HUES48 (cell line): ENCODE measurements at regions not wholly inside any gene's neighbourhood (a gene's known extent, or its start where the extent isn't known, plus 50 kb on each side); places are given as distances from the start of the nearest gene placed in this dataset.
"Not testable (repeated sequence)": the region's sequence is repeated elsewhere in the genome, so short reads cannot be mapped to it uniquely, and the experiment has no call there.

ENCODE experiments used
- H3K27ac ChIP-seq: one replicate; pipeline ENCODE4 v1.7.0; 2013; ENCODE audit warnings: low read depth, low read length, inconsistent platforms
- H3K27me3 ChIP-seq: 2 replicates; pipeline ENCODE4 v1.6.1; 2013; ENCODE audit warnings: mild to moderate bottlenecking, low read length; ENCODE audit not compliant: control insufficient read depth, insufficient read depth
- H3K36me3 ChIP-seq: 2 replicates; pipeline ENCODE4 v1.6.1; 2013; ENCODE audit warnings: low read length; ENCODE audit not compliant: control insufficient read depth, insufficient read depth
- H3K4me1 ChIP-seq: 2 replicates; pipeline ENCODE4 v1.6.1; 2013; ENCODE audit warnings: mild to moderate bottlenecking, low read length; ENCODE audit not compliant: control insufficient read depth, insufficient read depth
- H3K4me3 ChIP-seq: 2 replicates; pipeline ENCODE4 v1.5.1; 2013; ENCODE audit warnings: mild to moderate bottlenecking, low read depth, low read length
- H3K9ac ChIP-seq: 2 replicates; pipeline ENCODE4 v1.6.1; 2013; ENCODE audit warnings: mild to moderate bottlenecking, low read depth, low read length, moderate library complexity
- H3K9me3 ChIP-seq: 2 replicates; pipeline ENCODE4 v1.6.1; 2013; ENCODE audit warnings: low read length; ENCODE audit not compliant: control insufficient read depth, insufficient read depth

GRCh38 chr20:56766528-56766927 lies 137.4 kb downstream of the TFAP2C start:
- Histone ChIP-seq H3K4me3 (no peak overlapping the region), H3K27ac (no peak overlapping the region), H3K27me3 (no peaks in the 10 kb centered on the region), H3K9me3 (no peaks in the 10 kb centered on the region), H3K4me1 (no peaks in the 10 kb centered on the region), H3K9ac (no peak overlapping the region), H3K36me3 (no peaks in the 10 kb centered on the region)

GRCh38 chr20:56769921-56770600 lies 141.0 kb downstream of the TFAP2C start:
- Histone ChIP-seq H3K9ac (no peak overlapping the region), H3K27me3 (no peaks in the 10 kb centered on the region), H3K27ac (no peak overlapping the region), H3K4me1 (no peaks in the 10 kb centered on the region), H3K4me3 (no peak overlapping the region), H3K36me3 (no peaks in the 10 kb centered on the region), H3K9me3 (no peaks in the 10 kb centered on the region)

- Histone ChIP-seq H3K4me1 (peaks cover 3% of the 10 kb centered on the region), H3K4me3 (no peak overlapping the region), H3K9me3 (no peaks in the 10 kb centered on the region), H3K36me3 (no peaks in the 10 kb centered on the region), H3K27me3 (no peaks in the 10 kb centered on the region), H3K27ac (no peak overlapping the region), H3K9ac (no peak overlapping the region)
These were observed 144.6 kb downstream of the TFAP2C start for GRCh38 chr20:56773749-56774148.

GRCh38 chr20:56774873-56775272 lies 145.8 kb downstream of the TFAP2C start:
- no peak overlapping the region for H3K4me3 ChIP-seq
- no peak overlapping the region for H3K27ac ChIP-seq
- no peaks in the 10 kb centered on the region for H3K36me3 ChIP-seq
- no peaks in the 10 kb centered on the region for H3K27me3 ChIP-seq
- peaks cover 10% of the 10 kb centered on the region for H3K4me1 ChIP-seq
- no peak overlapping the region for H3K9ac ChIP-seq
- H3K9me3 ChIP-seq: no peaks in the 10 kb centered on the region

GRCh38 chr20:56776345-56776744 lies 147.2 kb downstream of the TFAP2C start:
- no peaks in the 10 kb centered on the region for H3K27me3 ChIP-seq
- H3K9ac ChIP-seq: no peak overlapping the region
- no peak overlapping the region for H3K27ac ChIP-seq

GRCh38 chr20:56778765-56779195 lies 149.7 kb downstream of the TFAP2C start:
- Histone ChIP-seq H3K27me3 (no peaks in the 10 kb centered on the region), H3K4me3 (no peak overlapping the region), H3K4me1 (peaks cover 10% of the 10 kb centered on the region), H3K9ac (no peak overlapping the region), H3K36me3 (no peaks in the 10 kb centered on the region), H3K9me3 (no peaks in the 10 kb centered on the region), H3K27ac (peak overlapping the region; percentile 19)

More at GRCh38 chr20:56776345-56776744, 147.2 kb downstream of the TFAP2C start:
- no peaks in the 10 kb centered on the region for H3K36me3 ChIP-seq
- no peak overlapping the region for H3K4me3 ChIP-seq
- no peaks in the 10 kb centered on the region for H3K9me3 ChIP-seq
- H3K4me1 ChIP-seq: peaks cover 10% of the 10 kb centered on the region

GRCh38 chr20:56779452-56780143 lies 150.5 kb downstream of the TFAP2C start:
- no peak overlapping the region for H3K9ac ChIP-seq
- no peaks in the 10 kb centered on the region for H3K27me3 ChIP-seq
- no peak overlapping the region for H3K27ac ChIP-seq
- H3K9me3 ChIP-seq: no peaks in the 10 kb centered on the region
- H3K4me1 ChIP-seq: peaks cover 10% of the 10 kb centered on the region
- no peak overlapping the region for H3K4me3 ChIP-seq
- H3K36me3 ChIP-seq: no peaks in the 10 kb centered on the region

- no peak overlapping the region for H3K9ac ChIP-seq
- H3K36me3 ChIP-seq: no peaks in the 10 kb centered on the region
- H3K27me3 ChIP-seq: no peaks in the 10 kb centered on the region
- H3K27ac ChIP-seq: no peak overlapping the region
- H3K4me3 ChIP-seq: no peak overlapping the region
- H3K4me1 ChIP-seq: peaks cover 10% of the 10 kb centered on the region
- no peaks in the 10 kb centered on the region for H3K9me3 ChIP-seq
These were observed 151.2 kb downstream of the TFAP2C start for GRCh38 chr20:56780266-56780665.

GRCh38 chr20:56781108-56781739 lies 152.1 kb downstream of the TFAP2C start:
- H3K27ac ChIP-seq: no peak overlapping the region
- H3K4me1 ChIP-seq: peaks cover 10% of the 10 kb centered on the region
- H3K9ac ChIP-seq: no peak overlapping the region
- no peaks in the 10 kb centered on the region for H3K9me3 ChIP-seq
- no peaks in the 10 kb centered on the region for H3K27me3 ChIP-seq
- no peaks in the 10 kb centered on the region for H3K36me3 ChIP-seq
- H3K4me3 ChIP-seq: no peak overlapping the region

GRCh38 chr20:56781987-56782560 lies 153.0 kb downstream of the TFAP2C start:
- not testable (repeated sequence) for H3K4me3 ChIP-seq, H3K27me3 ChIP-seq, H3K27ac ChIP-seq, H3K9me3 ChIP-seq, H3K4me1 ChIP-seq, H3K9ac ChIP-seq, H3K36me3 ChIP-seq

GRCh38 chr20:56782814-56783213 lies 153.7 kb downstream of the TFAP2C start:
- not testable (repeated sequence) for H3K27ac ChIP-seq, H3K27me3 ChIP-seq, H3K9me3 ChIP-seq, H3K36me3 ChIP-seq, H3K9ac ChIP-seq, H3K4me3 ChIP-seq, H3K4me1 ChIP-seq
